OCI-LY7 (cell line): ENCODE measurements at regions not wholly inside any gene's neighbourhood (a gene's known extent, or its start where the extent isn't known, plus 50 kb on each side); places are given as distances from the start of the nearest gene placed in this dataset.

ENCODE experiments used
- EZH2phosphoT487 ChIP-seq: fragments of 200-600 bp; sonication (generic); IDR thresholded peaks from 2 replicates; pipeline ENCODE4 v1.6.1; 2018; ENCODE audit warnings: low read depth, borderline replicate concordance, mild to moderate bottlenecking, mixed run types, antibody characterized with exemption, low read length, moderate library complexity, mixed read lengths
- TF ChIP-seq, protein P1 (sequence below): fragments of 200-600 bp; sonication (generic); conservative IDR thresholded peaks from 2 replicates; pipeline ENCODE4 v1.5.1; 2014; ENCODE audit warnings: mild to moderate bottlenecking, antibody characterized with exemption, low read length, moderate library complexity, mixed read lengths

DNA sequence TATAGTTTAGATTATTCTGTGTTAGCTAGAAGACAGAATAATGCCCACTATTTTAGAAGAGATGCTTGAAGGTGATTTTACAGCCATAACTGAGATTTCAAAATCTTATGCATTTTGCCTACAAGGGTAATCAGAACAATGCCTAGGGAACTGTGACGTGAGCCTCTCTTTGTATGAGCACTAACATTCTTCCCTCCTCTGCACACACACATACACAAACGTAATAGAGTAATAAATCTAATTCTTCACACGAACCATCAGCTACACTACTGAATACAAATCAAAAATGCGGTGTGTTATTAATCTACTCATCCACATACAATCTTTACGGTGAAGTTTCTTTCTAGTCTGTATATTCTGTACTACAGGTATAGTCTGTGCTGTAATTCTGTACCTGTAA is 227.8 kb downstream of the PLK2 start:
- TF ChIP-seq, protein P1, sequence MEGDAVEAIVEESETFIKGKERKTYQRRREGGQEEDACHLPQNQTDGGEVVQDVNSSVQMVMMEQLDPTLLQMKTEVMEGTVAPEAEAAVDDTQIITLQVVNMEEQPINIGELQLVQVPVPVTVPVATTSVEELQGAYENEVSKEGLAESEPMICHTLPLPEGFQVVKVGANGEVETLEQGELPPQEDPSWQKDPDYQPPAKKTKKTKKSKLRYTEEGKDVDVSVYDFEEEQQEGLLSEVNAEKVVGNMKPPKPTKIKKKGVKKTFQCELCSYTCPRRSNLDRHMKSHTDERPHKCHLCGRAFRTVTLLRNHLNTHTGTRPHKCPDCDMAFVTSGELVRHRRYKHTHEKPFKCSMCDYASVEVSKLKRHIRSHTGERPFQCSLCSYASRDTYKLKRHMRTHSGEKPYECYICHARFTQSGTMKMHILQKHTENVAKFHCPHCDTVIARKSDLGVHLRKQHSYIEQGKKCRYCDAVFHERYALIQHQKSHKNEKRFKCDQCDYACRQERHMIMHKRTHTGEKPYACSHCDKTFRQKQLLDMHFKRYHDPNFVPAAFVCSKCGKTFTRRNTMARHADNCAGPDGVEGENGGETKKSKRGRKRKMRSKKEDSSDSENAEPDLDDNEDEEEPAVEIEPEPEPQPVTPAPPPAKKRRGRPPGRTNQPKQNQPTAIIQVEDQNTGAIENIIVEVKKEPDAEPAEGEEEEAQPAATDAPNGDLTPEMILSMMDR: no peak
- no peak for TF ChIP-seq EZH2phosphoT487
